DMS53 treated with DMSO at 0.1 percent for 48 hours (cell line): ENCODE measurements at regions not wholly inside any gene's neighbourhood (a gene's known extent, or its start where the extent isn't known, plus 50 kb on each side); places are given as distances from the start of the nearest gene placed in this dataset.

ENCODE experiments used
- DNase-seq: peaks from one replicate; lab custom pipeline; 2025; ENCODE audit not compliant: unreplicated experiment; lab: John Stamatoyannopoulos, UW

DNA sequence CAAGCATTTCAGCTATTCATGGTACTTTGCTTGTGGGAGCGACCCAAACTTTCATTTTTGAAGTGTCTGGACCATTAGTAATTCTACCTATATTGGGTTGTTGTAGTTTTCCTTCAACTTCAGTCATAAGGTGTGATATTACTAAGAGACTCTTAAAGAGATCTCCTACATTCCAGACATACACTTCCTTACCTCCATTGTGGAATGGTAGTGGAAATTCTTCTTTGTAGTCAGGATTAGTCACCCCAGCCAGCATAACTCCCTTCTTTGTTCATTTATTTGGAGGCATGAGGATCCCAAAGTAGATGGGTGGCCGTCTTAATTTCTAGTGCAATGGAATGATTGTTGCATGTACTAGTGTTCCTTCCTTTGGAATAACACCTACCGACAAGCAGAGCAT, 991.4 kb downstream of the ARAP2 start:
- no peak for DNase-seq

- DNase-seq = no peak
Measured at GRCh38 chr4:35253331-35253730, 991.0 kb downstream of the ARAP2 start.

- no peak for DNase-seq
Measured at GRCh38 chr4:35286434-35286833, 957.9 kb downstream of the ARAP2 start.

DNA sequence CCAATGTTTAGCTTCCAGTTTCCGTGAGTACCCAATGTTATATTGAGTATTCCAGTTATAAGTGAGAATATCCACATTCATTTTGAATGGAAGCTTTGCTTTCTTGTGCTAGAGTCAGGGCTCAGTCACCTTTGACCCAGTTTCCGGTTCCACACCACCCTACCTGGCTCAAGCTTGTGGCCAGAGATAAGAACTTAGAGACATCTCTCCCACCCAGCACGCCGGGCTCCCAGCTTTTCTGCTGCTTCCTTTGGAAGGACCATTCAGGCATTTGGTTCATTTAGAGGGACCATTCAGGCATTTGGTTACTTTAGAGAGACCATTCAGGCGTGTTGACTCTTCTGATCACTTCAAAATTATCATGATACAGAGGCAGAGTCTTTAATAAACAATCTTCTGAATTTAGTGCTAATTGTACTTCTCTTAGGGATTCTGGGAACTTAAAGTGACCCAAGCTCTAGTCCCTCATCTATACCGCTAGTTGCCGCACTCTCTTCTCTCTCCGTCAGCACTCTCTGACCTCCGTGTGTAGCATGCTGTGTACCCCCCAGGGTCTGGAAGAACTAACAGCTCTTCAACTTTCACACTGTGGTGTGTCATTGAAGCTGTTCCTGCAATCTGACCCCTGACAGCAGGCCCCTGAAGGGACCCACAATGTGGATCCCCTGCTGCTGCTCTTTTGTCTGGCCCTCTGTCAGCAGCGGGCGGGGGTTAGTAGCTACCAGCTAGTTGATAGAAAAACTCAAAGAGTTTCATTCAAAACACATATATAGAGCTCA, 943.1 kb downstream of the ARAP2 start:
- DNase-seq = no peak

- DNase-seq = no peak
Measured at GRCh38 chr4:35315419-35315818, 928.9 kb downstream of the ARAP2 start.

DNA sequence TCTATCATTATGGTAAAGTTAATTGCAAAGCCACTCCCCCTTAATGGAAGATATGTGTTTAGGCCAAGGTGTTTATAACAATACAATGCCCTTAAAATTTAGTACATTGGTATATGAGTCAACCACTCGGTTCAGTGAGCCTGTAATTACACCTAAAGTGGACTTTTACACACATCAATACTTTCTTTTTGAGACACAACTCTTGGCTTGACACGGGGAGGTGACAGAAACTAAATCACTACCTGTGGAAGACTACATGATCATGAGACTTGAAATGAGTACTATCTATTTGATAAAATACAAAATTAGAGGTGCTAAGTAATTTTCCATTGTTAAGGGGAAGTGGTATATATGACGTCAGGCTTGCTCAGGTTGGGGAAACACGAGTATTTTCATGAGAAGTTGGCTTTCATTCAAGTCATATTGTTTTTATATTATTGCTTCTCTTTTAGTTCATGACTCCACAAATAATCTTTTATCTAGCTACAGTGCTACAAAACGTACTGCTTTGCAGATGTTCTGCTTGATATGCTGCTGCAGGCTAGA, 918.3 kb downstream of the ARAP2 start:
- DNase-seq = no peak

DNA sequence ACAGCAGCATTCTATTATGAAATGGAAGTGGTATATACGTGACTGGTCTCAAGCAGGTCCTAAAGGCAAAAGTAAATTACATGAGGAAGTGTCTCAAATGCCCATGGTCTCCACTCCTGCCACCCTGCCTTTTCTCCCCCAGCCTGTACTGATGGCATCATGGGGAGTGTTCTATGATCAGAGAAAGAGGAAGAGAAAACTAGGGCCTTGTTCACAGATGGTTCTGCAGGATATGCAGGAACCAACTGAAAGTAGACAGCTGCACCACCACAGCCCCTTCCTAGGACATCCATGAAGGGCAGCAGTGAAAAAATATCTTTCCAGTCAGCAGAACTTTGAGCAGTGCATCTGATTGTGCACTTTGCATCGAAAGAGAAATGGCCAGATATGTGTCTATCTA, 901.5 kb downstream of the ARAP2 start:
- no peak for DNase-seq

GRCh38 chr4:35347276-35347675, 897.0 kb downstream of the ARAP2 start:
- no peak for DNase-seq

GRCh38 chr4:35358001-35358584, 886.2 kb downstream of the ARAP2 start:
- DNase-seq = no peak

DNA sequence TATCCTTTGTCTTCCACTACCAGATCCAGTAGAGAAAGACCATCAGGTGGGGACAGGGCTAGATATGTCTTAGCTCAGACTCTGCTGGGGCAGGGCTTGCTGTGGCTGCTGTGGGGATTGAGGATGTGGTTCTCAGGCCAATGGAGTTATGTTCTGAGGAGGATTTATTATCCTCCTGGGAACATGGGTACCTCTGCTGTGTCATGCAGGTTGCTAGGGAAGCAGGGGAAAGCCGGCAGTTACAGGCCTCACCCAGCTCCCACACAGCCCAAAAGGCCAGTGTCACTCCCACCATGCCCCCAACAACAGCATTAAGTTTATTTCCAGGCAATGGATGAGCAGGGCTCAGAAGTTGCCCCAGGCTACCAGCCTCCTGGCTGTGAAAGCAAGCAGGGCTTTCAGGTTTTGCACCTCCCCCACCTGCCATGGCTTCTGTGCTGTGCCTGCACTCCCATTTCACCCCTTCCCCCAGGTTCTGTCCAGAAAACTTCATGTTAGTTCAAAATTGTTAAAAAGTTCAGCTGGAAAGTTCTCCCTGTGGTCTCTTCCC, 879.9 kb downstream of the ARAP2 start:
- DNase-seq = no peak

DNA sequence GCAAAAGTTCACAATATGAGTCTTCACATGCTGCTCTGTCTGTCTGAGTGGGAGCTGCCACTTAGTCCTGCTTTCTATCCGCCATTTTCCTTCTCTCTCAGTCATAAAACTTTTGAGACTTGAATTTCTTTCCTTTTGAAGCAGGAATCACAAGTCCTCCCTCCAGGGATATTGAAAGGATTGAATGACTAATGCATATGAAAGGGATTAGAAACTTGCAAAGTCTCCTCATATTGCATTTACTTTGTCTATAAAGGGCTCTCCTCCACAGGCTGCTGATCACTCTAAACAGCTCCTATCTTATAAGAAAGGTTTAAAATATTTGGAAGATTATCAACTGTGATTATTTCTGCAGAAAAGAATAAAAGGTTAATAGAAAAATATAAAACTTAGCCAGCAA, 879.1 kb downstream of the ARAP2 start:
- DNase-seq = no peak

GRCh38 chr4:35399912-35400311, 844.4 kb downstream of the ARAP2 start:
- DNase-seq = no peak

DNA sequence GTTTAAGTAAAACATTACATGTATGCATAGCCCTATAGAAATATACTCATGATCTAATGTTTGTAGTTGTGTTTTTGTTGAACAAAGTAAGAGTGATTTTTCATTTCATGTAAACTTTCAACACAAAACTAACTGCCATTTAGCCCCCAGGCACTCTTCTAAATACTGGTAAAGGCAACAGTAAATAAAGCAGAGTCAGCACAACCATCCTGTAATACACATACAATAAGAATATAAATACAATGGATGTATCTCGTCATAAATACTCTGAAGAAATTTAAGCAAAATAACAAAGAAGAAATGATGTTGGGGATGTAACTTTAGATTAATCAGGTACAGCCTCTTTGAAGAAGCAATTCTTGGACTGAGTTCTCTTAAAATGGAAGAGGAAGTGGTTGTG, 821.2 kb downstream of the ARAP2 start:
- no peak for DNase-seq

GRCh38 chr4:35447474-35447873, 796.8 kb downstream of the ARAP2 start:
- DNase-seq = no peak

DNA sequence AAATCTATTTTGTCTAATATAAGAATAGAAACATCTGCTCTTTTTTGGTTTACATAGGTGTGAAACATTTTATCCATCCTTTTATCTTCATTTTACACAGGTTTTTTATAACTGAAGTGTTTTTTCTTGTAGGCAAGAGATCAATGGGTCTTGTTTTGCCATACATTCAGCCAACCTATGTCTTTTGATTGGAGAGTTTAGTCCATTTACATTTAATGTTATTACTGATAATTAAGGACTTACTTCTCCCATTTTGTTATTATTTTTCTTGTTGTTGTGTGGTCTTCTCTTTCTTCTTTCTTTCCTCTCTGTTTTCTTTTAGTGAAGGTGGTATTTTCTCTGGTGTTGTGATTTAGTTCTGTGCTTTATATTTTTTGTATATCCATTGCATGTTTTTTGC, 785.3 kb downstream of the ARAP2 start:
- no peak for DNase-seq

DNA sequence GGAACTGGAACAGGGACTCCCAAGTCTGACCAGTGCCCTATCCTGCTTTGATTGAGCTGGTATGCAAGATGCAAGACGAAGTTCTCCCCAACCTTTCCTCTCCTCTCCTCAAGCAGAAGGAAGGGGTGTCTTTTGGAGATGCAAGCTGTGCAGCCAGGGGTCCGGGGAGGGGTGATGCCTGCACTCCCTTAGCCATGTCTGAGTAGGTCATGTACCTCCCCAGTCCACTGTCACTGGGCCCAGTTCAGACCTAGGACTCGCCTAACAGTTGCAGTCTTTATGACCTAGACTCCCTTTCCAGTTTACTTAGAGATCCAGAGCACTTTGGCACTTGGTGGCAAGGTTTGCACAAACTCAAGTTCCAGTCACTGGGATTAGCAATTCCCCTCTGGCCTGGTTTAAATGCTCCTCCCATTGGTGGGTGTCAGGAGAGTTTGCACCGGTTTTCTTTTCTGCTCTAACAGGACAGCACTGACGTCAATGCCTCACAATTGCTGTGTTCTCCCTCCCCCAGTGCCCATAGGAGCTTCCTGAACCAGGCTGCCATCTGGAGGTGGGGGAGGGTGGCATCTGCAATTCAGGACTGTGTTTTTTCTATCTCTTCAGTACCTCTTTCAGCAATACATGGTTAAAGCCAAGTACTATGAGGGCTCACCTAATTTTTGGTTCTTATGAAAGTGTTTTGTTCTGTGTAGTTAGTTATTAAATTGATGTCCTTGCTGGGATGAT, 782.2 kb downstream of the ARAP2 start:
- DNase-seq = peak; percentile 93

DNA sequence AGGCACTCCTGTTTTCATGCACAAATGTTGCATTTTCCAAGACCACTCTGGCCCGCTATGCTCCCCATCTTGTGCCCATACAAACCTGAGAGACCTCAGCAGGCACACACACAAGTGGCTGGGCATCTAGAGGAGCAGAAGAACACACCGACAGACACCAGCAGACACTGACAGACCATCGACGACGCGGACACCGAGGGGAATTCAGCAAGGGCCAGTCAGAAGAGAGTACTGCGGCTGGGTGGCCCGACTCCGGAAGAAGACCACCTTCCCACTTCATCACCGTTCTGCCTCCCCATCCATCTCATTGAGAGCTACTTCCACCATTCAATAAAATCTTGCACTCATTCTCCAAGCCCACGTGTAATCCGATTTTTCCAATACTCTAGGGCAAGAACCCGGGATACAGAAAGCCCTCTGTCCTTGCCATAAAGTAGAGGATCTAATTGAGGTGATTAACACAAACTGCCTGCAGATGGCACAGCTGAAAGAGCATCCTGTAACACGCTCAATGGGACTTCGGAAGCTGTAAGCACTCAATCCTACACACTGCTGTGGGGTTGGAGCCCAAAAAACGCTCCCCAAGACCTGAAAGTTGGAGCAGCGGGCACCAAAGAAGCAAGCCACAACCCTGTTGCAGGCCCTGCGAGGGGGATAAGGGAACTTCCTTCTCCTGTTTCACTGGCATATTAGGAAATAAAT, 780.9 kb downstream of the ARAP2 start:
- no peak for DNase-seq

- DNase-seq = peak; percentile 5
Measured at GRCh38 chr4:35464964-35465528, 779.3 kb downstream of the ARAP2 start.

DNA sequence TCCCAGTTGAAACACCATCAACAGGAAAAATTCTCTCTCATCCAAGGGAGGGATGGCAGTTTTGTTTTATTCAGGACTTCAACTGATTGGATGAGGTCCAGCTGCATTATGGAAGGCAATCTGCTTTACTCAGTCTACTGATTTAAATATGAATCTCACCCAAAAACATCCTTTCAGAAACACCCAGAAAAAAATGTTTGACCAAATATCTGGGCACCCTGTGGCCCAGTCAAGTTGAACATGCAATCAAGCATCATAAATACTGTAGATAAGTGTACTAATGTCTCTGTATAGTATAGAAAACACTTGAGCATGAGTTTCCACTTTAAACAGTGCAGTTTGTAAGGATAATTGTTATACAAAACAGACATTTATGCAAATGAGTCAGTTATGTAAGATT, 753.2 kb downstream of the ARAP2 start:
- DNase-seq = no peak

GRCh38 chr4:35493977-35494376, 750.3 kb downstream of the ARAP2 start:
- no peak for DNase-seq

- no peak for DNase-seq
Measured at GRCh38 chr4:35494955-35495354, 749.4 kb downstream of the ARAP2 start.
